ENCODE measurements at regions not wholly inside any gene's neighbourhood (a gene's known extent, or its start where the extent isn't known, plus 50 kb on each side); places are given as distances from the start of the nearest gene placed in this dataset.

DNA sequence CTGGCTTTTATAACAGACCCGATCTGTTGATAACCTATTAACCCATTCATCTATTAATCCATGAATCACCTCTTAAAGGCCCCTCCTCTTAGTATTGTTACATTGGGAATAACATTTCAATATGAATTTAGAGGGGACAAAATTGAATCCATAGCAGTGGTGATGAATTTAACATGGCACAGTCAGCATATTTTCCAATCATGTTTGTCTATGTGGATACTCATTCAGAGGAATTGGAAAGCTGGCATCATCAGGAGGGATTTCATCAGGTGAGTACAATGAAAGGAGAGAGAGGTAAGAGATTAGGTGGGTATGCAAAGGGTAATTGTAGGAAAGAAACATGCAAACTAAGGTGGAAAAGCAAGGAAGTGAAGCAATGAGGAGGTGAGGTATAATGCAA, 59.6 kb upstream of the FOXN2 start:
- DNase-seq (ENCODE audit: low read depth, low spot score) = no peak

- no peak for DNase-seq (ENCODE audit: low read depth, low spot score)
Measured at GRCh38 chr2:48257456-48257855, 57.0 kb upstream of the FOXN2 start.

DNA sequence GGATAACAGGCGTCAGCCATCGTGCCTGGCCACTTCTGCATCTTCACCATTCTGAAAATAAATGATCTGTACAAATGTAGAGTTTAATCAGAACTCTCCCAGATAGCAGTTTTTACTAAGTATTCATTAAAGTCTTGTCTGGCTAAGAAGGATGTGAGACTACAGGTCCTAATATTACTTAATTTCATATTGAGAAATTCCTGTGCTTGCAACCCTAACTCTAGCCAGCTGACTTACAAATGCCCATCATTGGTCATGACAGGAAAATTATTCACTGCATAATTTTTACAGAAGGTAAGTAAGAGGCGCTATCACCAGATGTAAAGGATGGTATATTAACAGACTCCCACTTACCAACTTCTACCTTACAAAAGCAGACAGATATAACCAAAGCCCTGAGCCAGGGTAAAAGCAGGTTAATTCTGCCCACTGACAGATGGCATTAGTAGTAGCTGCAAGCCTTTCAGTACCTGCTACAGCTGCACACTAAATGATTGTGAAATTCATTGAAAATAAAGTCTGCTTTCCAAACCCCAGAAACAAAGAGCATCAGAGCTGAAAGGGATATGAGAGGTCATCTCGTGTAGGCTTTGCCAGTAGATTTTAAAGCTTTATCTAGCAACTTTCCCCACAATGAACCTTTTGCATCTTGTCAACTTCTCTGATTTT, 55.9 kb upstream of the FOXN2 start:
- DNase-seq (ENCODE audit: low read depth, low spot score) = no peak

GRCh38 chr2:48259811-48260210, 54.7 kb upstream of the FOXN2 start:
- DNase-seq (ENCODE audit: low read depth, low spot score) = no peak

DNA sequence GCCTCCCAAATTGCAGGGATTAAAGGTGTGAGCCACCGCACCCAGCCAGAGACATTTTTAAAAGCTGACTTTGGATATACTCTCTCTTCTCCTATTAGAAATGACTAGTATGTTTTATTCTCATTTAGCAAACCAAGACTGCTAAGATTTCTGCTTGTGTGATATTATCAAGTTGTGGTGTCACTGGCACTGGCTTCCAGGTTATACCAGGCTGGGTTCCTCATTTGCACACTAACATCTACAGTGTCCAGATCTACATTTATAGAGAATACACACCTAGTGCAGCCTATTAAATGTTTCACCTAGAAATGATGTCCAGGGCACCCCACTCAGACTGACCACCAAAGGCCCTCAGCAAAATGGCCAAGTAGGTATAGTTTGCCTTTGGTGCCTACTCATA, 49.9 kb upstream of the FOXN2 start:
- DNase-seq (ENCODE audit: low read depth, low spot score) = no peak

All from iPS DF 19.7 (cell line).